ENCODE measurements at regions not wholly inside any gene's neighbourhood (a gene's known extent, or its start where the extent isn't known, plus 50 kb on each side); places are given as distances from the start of the nearest gene placed in this dataset.

DNA sequence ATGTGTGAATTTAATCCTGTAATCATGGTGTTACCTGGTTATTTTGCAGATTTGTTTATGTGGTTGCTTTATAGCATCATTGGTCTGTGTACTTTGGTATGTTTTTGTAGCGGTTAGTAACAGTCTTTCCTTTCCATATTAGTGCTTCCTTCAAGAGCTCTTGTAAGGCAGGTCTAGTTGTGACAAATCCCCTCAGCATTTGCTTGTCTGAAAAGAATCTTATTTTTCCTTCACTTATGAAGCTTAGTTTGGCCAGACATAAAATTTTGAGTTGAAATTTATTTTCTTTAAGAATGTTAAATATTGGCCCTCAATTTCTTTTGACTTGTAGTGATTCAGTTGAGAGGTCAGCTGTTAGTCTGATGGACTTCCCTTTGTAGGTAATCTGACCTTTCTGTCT, 1096.1 kb upstream of the SLIT2 start:
- TF ChIP-seq EZH2 (IDR thresholded peaks at IDR 0.05; ENCODE audit: low read depth) (no peak), CTCF (conservative IDR thresholded peaks at IDR 0.05) (no peak)

Measured in PC-9 (cell line).